CD4-positive, alpha-beta T cell treated with Interleukin-1 beta for 1 hour (primary cell): ENCODE measurements at regions not wholly inside any gene's neighbourhood (a gene's known extent, or its start where the extent isn't known, plus 50 kb on each side); places are given as distances from the start of the nearest gene placed in this dataset.

Source experiments
- DNase-seq, 2 donors: peaks; one replicate each; pipeline ENCODE4 v3.0.0-alpha.2; 2020 to 2022

GRCh38 chr18:59957957-59958356, 58.2 kb downstream of the PMAIP1 start:
- DNase-seq: no peak

- DNase-seq: no peak
Observed at GRCh38 chr18:59954755-59955156, 55.0 kb downstream of the PMAIP1 start.

- no peak for DNase-seq
Observed at GRCh38 chr18:59954241-59954640, 54.4 kb downstream of the PMAIP1 start.
